NCI-H1436 (cell line): ENCODE measurements at regions not wholly inside any gene's neighbourhood (a gene's known extent, or its start where the extent isn't known, plus 50 kb on each side); places are given as distances from the start of the nearest gene placed in this dataset.

Experiments
- DNase-seq: peaks from one replicate; lab custom pipeline; 2025; lab: John Stamatoyannopoulos, UW

DNA sequence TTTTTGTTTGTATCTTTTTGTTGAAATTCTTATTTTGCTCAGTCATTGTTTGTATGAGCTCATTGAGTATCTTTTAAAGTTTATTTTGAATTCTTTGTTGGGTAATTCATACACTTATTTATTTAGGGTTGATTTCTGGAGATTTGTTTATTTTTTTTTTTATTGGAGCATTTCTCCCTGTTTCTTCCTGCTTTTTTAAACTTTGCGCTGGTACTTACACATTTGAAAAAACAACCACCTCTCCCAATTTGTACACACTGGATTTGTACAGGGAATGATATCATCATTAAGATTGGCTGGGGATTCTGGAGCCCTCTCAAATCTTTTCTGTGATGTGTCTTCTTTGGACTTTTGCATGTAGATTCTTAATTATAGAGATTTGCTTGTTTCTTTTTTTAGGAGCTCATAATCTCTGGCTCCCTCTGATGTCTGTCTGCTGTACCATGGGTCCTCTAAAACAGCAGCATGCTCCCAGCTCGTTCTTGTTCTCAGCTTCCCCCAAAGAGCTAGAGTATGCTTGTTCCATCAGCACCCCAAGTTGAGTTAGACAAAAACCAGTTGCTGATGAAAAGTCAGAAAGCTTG, 310.7 kb downstream of the DUSP10 start:
- no peak for DNase-seq

GRCh38 chr1:221431961-221432360, 309.9 kb downstream of the DUSP10 start:
- DNase-seq: no peak

DNA sequence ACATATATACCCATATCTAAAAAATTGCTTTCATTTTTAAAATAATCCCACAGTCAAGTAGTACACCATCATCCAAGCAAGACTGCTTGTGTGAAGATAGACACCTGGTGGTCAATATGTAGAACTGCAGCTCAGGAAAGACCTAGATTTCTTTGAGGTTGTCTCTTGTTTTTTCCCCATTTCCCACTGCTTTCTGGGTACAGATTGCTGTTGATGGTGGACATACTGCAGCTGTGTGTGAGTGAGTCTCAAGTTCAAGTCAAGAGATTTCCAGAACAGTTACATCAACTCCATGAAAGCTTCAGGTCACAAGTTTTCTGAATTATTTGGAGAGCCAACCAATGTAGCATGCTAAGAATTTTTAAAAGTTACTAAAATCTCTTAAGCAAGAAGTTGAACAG, 306.4 kb downstream of the DUSP10 start:
- peak; percentile 65 for DNase-seq

DNA sequence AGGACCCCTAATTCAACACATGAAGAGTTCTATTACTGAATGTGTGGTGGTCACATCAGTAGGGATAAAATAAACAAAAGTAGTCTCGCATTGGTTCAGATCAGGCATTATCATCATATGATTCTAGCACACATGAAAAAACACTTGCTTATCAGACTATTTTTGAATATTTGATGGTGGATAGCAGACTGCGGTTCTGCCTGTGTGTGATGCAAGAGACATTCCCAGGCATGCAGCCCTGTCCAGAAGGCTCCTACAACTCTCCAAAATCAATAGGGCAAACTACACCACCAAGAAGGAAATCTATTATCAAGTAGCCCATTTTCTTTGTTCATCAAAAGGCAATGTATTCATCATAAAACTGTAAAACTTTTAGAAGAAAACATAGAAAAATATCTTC, 304.7 kb downstream of the DUSP10 start:
- DNase-seq: no peak

GRCh38 chr1:221437926-221438325, 304.0 kb downstream of the DUSP10 start:
- DNase-seq: no peak

DNA sequence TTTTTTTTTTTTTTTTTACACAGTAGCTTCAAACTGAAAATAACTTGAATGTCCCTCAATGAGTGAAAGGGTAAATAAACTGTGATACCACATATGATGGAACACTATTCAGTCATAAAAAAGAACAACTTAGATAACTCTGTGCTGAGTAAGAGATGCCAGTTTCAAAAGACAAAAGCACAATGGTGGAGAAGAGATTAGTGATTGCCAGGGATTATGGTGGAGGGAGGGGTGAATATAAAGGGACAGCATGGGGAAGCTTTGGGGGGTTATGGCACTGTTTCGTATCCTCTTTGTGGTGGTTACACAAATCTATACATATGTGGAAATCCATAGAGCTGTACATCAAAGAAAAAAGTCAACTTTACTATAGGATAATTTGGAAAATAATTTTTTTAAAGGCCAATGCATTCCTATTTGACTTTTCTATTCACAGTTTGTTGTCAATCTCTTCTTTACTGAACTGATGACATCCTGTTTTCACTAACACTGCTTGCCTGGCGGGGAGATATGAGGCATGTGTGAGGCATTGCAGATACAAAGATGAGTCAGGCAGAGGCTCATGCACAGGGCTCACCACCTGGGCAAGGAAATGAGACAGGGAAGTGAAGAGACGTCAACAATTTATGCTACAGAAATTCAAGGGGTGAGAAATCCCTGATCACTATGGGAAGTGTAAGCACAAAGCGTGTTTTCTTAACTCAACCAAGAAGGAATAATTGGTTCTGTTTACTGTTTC, 302.7 kb downstream of the DUSP10 start:
- no peak for DNase-seq

- DNase-seq: no peak
Measured at GRCh38 chr1:221439747-221440501, 302.0 kb downstream of the DUSP10 start.

- DNase-seq: no peak
Measured at GRCh38 chr1:221440658-221441057, 301.2 kb downstream of the DUSP10 start.

- no peak for DNase-seq
Measured at GRCh38 chr1:221442056-221442455, 299.8 kb downstream of the DUSP10 start.

DNA sequence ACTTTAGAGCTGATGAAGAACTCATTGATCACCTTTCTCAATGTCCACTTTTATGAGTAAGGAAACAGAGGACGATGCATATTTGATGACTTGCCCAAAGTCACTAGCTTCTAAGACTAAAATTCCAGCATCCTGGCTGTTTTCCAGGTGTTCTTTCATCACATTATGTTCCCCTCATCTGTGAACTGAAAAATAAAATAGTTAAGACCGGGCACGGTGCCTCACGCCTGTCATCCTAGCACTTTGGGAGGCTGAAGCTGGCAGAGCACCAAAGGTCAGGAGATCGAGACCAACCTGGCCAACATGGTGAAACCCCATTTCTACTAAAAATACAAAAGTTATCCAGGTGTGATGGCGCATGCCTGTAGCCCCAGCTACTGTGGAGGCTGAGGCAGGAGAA, 297.5 kb downstream of the DUSP10 start:
- no peak for DNase-seq

DNA sequence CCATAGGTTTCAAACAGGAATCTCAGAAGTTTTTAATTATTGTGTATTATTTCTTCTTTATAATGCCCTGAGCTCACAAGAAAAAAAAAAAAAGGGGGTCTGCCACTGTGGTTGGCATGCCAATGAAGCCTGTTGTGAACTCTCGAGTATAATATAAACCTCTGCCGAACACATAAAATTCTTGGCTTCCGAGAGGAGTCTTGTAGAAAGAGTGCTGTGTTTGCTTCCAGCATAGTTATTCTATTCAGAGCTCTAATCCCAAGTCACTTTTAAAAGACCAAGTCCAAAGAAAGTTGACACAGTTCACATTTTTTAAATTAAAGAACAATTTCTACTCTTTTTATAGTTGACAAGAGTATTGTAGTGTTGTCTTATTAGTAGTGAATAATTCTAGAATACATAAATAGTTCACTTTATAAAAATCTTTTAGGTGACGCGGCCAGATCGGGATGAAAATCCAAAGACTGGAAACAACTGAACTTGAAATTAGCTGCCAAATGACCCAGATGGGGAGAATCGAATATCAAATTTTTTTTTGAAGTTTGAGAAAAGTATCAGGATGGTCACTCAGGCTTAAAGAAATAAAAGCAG, 293.2 kb downstream of the DUSP10 start:
- no peak for DNase-seq

- DNase-seq: no peak
Measured at GRCh38 chr1:221449194-221449593, 292.7 kb downstream of the DUSP10 start.

GRCh38 chr1:221449801-221450470, 292.0 kb downstream of the DUSP10 start:
- no peak for DNase-seq

DNA sequence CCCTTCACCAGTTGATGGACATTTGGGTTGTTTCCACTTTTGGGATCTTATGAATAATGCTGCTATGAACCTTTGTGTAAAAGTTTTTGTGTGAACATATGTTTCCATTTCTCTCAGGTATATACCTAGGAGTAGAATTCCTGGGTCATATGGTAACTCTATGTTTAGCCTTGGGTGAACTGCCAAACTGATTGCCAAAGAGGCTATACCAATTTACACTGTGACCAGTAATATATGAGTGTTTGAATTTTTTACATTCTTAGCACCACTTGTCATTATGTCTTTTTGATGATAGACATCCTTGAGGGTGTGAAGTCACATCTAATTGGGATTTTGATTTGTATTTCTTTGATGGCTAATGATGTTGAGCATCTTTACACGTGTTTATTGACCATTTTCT, 290.1 kb downstream of the DUSP10 start:
- no peak for DNase-seq

GRCh38 chr1:221454096-221454495, 287.8 kb downstream of the DUSP10 start:
- no peak for DNase-seq

- DNase-seq: no peak
Measured at GRCh38 chr1:221456918-221457317, 285.0 kb downstream of the DUSP10 start.

DNA sequence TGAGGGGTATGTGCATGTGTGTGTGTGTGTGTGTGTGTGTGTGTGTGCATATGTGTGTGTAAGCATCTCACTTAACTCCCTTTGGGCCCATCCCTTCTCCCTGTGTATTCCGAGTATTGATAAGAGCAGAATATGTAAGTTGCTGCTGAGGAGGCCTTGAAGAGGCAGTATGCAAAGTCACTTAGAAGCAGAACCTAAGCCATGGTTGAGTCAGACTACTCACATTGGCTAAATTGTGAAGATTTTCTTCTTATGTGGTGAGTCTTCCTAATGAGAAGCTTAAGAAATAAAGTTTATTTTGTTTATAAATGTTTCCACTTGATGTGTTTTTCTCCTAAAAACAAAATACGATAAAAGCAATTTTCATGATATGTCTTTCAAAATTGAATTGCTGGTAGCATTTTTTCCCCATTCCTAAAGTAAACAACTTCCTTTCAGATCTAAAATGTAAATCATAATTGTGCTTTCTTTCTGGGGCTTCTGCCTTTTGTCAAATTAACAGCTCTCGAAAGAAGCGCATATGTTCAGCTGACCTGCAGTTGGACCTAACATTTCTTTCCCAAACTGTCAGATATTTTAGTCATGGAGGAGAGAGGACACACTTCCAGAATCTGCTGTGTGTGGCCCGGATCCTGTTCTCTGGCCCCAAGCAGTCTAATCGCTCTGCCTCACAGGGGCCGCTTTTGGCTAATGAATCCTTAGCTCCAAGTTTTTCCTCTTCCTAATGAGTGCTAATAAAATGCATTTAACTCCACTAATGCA, 284.0 kb downstream of the DUSP10 start:
- no peak for DNase-seq

GRCh38 chr1:221458447-221459156, 283.3 kb downstream of the DUSP10 start:
- peak; percentile 16 for DNase-seq

GRCh38 chr1:221459558-221459957, 282.3 kb downstream of the DUSP10 start:
- no peak for DNase-seq

GRCh38 chr1:221462345-221462744, 279.5 kb downstream of the DUSP10 start:
- no peak for DNase-seq

DNA sequence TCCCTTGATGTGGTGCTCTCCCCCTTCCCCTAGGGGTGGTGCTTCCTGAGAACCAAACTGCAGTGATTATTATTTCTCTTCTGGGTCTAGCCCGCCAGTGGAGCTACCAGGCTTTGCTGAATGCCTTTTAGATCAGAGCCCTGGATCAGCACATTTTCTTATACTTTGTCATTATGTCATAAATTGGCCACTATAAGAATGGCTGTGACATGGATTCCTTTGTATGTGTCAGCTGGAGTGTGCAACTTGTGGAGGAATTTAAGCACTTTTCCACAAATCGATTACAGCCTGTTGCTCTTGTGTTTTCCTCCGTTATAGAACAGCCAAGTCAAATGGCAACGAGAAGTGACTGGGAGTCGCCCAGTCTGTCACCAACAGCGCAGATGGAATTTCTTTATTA, 273.3 kb downstream of the DUSP10 start:
- no peak for DNase-seq
